Cardiac muscle cell (in vitro differentiated cells and primary cell): ENCODE measurements at regions not wholly inside any gene's neighbourhood (a gene's known extent, or its start where the extent isn't known, plus 50 kb on each side); places are given as distances from the start of the nearest gene placed in this dataset.

Experiments used
- DNase-seq, 2 donors: peaks; one replicate each; pipeline versions ENCODE4 v3.0.0 to v3.0.0-alpha.2; 2010 to 2017; ENCODE audit warnings: low read depth in 1 of 2, low spot score in 1 of 2
- H3K27ac ChIP-seq: fragments of 200-600 bp; sonication (generic); 2 replicates; pipeline ENCODE4 v1.5.1; 2016
- H3K27me3 ChIP-seq: fragments of 200-600 bp; sonication (generic); 2 replicates; pipeline ENCODE4 v1.6.0; 2016; ENCODE audit warnings: control low read depth
- H3K36me3 ChIP-seq: fragments of 200-600 bp; sonication (generic); 2 replicates; pipeline ENCODE4 v1.5.1; 2016; ENCODE audit warnings: control low read depth
- H3K4me1 ChIP-seq: fragments of 200-600 bp; sonication (generic); 2 replicates; pipeline ENCODE4 v1.8.1; 2017; ENCODE audit warnings: low read depth, mild to moderate bottlenecking, mixed run types
- H3K4me3 ChIP-seq: fragments of 200-600 bp; sonication (generic); 2 replicates; pipeline ENCODE4 v1.5.1; 2016; ENCODE audit warnings: mild to moderate bottlenecking
- H3K9me3 ChIP-seq: fragments of 200-600 bp; sonication (generic); 2 replicates; pipeline ENCODE4 v1.5.1; 2017; ENCODE audit warnings: low read depth, mild to moderate bottlenecking, control low read depth
- TF ChIP-seq, protein P1 (sequence below): IDR thresholded peaks from 2 replicates; pipeline ENCODE4 v1.5.1; 2012; ENCODE audit warnings: low read depth, mild to moderate bottlenecking, low read length

DNA sequence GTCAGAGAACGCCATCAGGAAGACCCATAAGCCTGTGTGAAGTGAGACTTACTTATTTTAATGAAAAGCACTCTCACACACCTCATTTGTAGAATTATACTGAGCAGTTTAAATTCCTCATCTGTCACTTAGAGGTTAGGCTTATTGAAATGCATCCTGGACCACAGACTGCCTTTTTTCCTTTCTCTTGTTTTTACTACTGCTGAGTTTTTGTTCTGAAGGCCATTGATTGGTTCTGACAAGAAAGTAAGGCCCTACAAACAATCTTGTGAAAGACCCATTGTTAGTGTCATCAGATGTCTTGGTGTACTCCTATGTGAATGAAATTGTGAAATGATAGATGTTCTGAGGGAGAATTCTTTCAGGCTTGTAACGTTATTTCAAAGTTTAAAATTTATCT, 1343.3 kb upstream of the ADGRL2 start:
- no peaks in the 10 kb centered on the region for H3K27me3 ChIP-seq
- no peak overlapping the region for H3K27ac ChIP-seq
- no peaks in the 10 kb centered on the region for H3K4me1 ChIP-seq
- no peaks in the 10 kb centered on the region for H3K36me3 ChIP-seq
- TF ChIP-seq, protein P1, sequence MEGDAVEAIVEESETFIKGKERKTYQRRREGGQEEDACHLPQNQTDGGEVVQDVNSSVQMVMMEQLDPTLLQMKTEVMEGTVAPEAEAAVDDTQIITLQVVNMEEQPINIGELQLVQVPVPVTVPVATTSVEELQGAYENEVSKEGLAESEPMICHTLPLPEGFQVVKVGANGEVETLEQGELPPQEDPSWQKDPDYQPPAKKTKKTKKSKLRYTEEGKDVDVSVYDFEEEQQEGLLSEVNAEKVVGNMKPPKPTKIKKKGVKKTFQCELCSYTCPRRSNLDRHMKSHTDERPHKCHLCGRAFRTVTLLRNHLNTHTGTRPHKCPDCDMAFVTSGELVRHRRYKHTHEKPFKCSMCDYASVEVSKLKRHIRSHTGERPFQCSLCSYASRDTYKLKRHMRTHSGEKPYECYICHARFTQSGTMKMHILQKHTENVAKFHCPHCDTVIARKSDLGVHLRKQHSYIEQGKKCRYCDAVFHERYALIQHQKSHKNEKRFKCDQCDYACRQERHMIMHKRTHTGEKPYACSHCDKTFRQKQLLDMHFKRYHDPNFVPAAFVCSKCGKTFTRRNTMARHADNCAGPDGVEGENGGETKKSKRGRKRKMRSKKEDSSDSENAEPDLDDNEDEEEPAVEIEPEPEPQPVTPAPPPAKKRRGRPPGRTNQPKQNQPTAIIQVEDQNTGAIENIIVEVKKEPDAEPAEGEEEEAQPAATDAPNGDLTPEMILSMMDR: no peak
- DNase-seq: no peak
- H3K4me3 ChIP-seq: no peak overlapping the region
- H3K9me3 ChIP-seq: no peaks in the 10 kb centered on the region

DNA sequence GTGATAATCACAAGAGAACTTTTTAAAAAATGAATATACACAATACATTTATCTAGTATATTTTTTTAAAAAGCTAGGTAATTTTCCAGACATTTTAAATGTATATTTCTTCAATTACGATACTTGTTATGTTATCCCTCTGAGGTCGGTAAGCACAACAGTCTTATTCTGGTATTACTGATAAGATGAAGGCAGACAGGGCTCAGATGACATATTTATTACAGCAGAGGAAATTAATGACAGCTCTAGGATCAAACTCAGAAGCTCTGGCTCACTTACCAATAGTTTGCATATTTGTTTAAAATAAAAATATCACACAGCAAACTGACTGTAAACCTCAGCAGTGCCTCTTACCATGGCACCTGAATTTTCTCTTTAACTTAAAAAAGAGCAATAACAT, 1347.0 kb upstream of the ADGRL2 start:
- Histone ChIP-seq H3K36me3 (no peaks in the 10 kb centered on the region), H3K4me1 (no peaks in the 10 kb centered on the region), H3K4me3 (no peak overlapping the region), H3K27me3 (no peaks in the 10 kb centered on the region), H3K27ac (no peak overlapping the region), H3K9me3 (no peaks in the 10 kb centered on the region)
- no peak for DNase-seq
- TF ChIP-seq, protein P1: no peak

DNA sequence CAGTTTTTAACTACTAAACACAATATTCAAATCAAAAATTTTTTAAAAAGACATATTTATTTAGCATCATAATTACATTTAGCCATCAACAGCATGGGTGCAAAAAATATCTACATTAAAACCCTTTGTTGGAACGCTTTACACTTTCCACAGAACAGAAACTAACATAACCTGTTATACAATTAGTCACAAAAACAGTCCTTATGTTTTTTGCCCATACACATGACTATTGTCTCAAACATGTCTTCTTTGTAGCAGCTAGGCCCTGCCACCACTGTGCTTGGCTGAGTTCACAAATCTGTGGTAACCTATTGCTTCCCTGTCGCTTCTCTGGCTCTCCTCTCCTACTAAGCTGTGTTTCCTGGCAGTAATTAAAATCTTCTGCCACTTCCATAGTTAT, 1350.0 kb upstream of the ADGRL2 start:
- H3K4me1 ChIP-seq: no peaks in the 10 kb centered on the region
- TF ChIP-seq, protein P1: no peak
- H3K4me3 ChIP-seq: no peak overlapping the region
- H3K36me3 ChIP-seq: no peaks in the 10 kb centered on the region
- no peak for DNase-seq
- no peaks in the 10 kb centered on the region for H3K9me3 ChIP-seq
- no peaks in the 10 kb centered on the region for H3K27me3 ChIP-seq
- H3K27ac ChIP-seq: no peak overlapping the region

DNA sequence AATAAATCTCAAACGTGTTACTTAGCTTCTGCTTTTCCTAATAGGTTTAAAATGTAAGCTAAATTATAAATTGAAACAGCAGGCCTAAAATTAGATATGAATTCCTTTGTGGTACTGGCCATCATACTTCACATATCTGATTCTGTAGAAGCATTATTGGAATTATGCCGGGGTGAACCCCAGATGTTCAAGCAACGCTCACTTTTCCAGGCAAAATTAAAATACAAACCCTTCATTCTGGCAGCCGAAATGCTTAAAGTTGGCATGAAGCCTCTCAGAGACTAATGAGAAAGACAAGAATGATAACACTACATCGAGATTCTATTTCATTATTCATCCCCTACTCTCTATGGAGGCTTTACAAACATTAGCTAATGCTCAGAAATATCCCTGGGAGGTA, 1352.7 kb upstream of the ADGRL2 start:
- no peaks in the 10 kb centered on the region for H3K36me3 ChIP-seq
- DNase-seq: no peak
- no peaks in the 10 kb centered on the region for H3K27me3 ChIP-seq
- no peaks in the 10 kb centered on the region for H3K9me3 ChIP-seq
- no peak overlapping the region for H3K4me3 ChIP-seq
- no peaks in the 10 kb centered on the region for H3K4me1 ChIP-seq
- no peak overlapping the region for H3K27ac ChIP-seq
- TF ChIP-seq, protein P1: no peak

DNA sequence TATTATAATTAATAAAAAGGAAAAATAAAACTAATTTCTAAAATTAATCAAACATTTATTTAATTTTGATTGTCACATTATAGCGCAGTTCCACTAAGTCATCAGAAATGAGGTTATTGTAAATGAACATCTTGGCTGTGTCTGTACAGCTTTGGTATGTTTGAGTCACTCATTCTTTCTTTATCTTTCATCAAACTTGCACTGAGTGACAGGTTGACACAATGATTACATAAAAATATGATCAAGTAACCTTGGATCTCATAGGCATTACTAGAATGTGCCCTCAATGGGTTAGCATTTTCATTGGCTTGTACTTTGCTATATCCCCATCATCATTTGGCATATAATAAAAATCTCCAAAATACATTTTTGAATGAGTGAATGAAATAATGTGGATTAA, 1353.2 kb upstream of the ADGRL2 start:
- no peaks in the 10 kb centered on the region for H3K9me3 ChIP-seq
- H3K27ac ChIP-seq: no peak overlapping the region
- TF ChIP-seq, protein P1: no peak
- H3K36me3 ChIP-seq: no peaks in the 10 kb centered on the region
- no peak for DNase-seq
- H3K4me1 ChIP-seq: no peaks in the 10 kb centered on the region
- no peaks in the 10 kb centered on the region for H3K27me3 ChIP-seq
- H3K4me3 ChIP-seq: no peak overlapping the region

DNA sequence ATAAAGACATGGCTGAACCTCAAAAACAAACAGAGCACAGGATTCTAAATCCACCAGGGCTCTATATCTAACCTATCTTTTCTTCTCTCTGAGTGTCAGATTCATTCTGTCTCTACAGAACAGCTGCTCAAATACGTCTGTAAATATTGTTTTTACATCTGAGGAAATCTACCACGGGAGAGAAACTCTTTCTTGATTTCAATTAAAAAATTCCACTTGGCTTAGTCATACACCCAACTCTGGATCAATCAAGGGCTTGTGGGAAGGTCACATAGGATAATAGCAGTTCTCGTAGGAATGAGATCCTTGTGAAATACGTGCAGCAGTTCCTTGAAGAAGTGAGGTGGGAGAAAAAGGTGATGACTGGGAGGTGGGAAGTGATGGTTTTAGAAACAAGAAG, 1355.7 kb upstream of the ADGRL2 start:
- Histone ChIP-seq H3K27me3 (no peaks in the 10 kb centered on the region), H3K4me3 (no peak overlapping the region), H3K36me3 (no peaks in the 10 kb centered on the region), H3K27ac (no peak overlapping the region), H3K4me1 (no peaks in the 10 kb centered on the region), H3K9me3 (no peaks in the 10 kb centered on the region)
- DNase-seq: no peak
- TF ChIP-seq, protein P1: no peak
